ENCODE measurements at regions not wholly inside any gene's neighbourhood (a gene's known extent, or its start where the extent isn't known, plus 50 kb on each side); places are given as distances from the start of the nearest gene placed in this dataset.

GRCh38 chr9:109901201-109901600, 121.2 kb downstream of the PALM2AKAP2 start:
- peaks cover 3% of the 10 kb centered on the region for H3K27me3 ChIP-seq (ENCODE audit: control insufficient read depth, insufficient read depth, low read length)
- WGBS (ENCODE audit: insufficient coverage, low lambda C conversion rate): no CpG with 5 or more reads among the region's 3 CpGs
- no peaks in the 10 kb centered on the region for H3K9me3 ChIP-seq (ENCODE audit: control insufficient read depth, low read depth, low read length)
- no peak overlapping the region for H3K4me3 ChIP-seq (ENCODE audit: low read length)
- no peaks in the 10 kb centered on the region for H3K4me1 ChIP-seq (ENCODE audit: control insufficient read depth, insufficient read depth, low read length)
- DNase-seq: no peak
- no peak overlapping the region for H3K27ac ChIP-seq (ENCODE audit: low read length)
- H3K36me3 ChIP-seq (ENCODE audit: control insufficient read depth, insufficient read depth, low read length): no peaks in the 10 kb centered on the region

GRCh38 chr9:109903515-109904138, 123.6 kb downstream of the PALM2AKAP2 start:
- Histone ChIP-seq H3K36me3 (ENCODE audit: control insufficient read depth, insufficient read depth, low read length) (no peaks in the 10 kb centered on the region), H3K4me1 (ENCODE audit: control insufficient read depth, insufficient read depth, low read length) (peaks cover 8% of the 10 kb centered on the region), H3K4me3 (ENCODE audit: low read length) (no peak overlapping the region), H3K9me3 (ENCODE audit: control insufficient read depth, low read depth, low read length) (no peaks in the 10 kb centered on the region), H3K27me3 (ENCODE audit: control insufficient read depth, insufficient read depth, low read length) (peaks cover 3% of the 10 kb centered on the region), H3K27ac (ENCODE audit: low read length) (no peak overlapping the region)
- 0% methylated on average over 1 of the region's 2 CpGs for WGBS (ENCODE audit: insufficient coverage, low lambda C conversion rate)
- DNase-seq: peak; percentile 52 to 58

GRCh38 chr9:109904666-109905065, 124.7 kb downstream of the PALM2AKAP2 start:
- Histone ChIP-seq H3K36me3 (ENCODE audit: control insufficient read depth, insufficient read depth, low read length) (no peaks in the 10 kb centered on the region), H3K4me3 (ENCODE audit: low read length) (no peak overlapping the region), H3K4me1 (ENCODE audit: control insufficient read depth, insufficient read depth, low read length) (peaks cover 8% of the 10 kb centered on the region), H3K9me3 (ENCODE audit: control insufficient read depth, low read depth, low read length) (no peaks in the 10 kb centered on the region), H3K27ac (ENCODE audit: low read length) (no peak overlapping the region), H3K27me3 (ENCODE audit: control insufficient read depth, insufficient read depth, low read length) (no peaks in the 10 kb centered on the region)
- no peak for DNase-seq
- WGBS (ENCODE audit: insufficient coverage, low lambda C conversion rate): no CpG with 5 or more reads among the region's 5 CpGs

GRCh38 chr9:109905472-109905871, 125.5 kb downstream of the PALM2AKAP2 start:
- 93% methylated on average over 2 of the region's 9 CpGs for WGBS (ENCODE audit: insufficient coverage, low lambda C conversion rate)
- Histone ChIP-seq H3K4me1 (ENCODE audit: control insufficient read depth, insufficient read depth, low read length) (peaks cover 11% of the 10 kb centered on the region), H3K27me3 (ENCODE audit: control insufficient read depth, insufficient read depth, low read length) (no peaks in the 10 kb centered on the region), H3K9me3 (ENCODE audit: control insufficient read depth, low read depth, low read length) (no peaks in the 10 kb centered on the region), H3K4me3 (ENCODE audit: low read length) (no peak overlapping the region), H3K36me3 (ENCODE audit: control insufficient read depth, insufficient read depth, low read length) (no peaks in the 10 kb centered on the region), H3K27ac (ENCODE audit: low read length) (no peak overlapping the region)
- DNase-seq: no peak

GRCh38 chr9:109906766-109907382, 126.9 kb downstream of the PALM2AKAP2 start:
- no peaks in the 10 kb centered on the region for H3K9me3 ChIP-seq (ENCODE audit: control insufficient read depth, low read depth, low read length)
- no peaks in the 10 kb centered on the region for H3K36me3 ChIP-seq (ENCODE audit: control insufficient read depth, insufficient read depth, low read length)
- H3K4me1 ChIP-seq (ENCODE audit: control insufficient read depth, insufficient read depth, low read length): peaks cover 21% of the 10 kb centered on the region
- DNase-seq: no peak
- no peak overlapping the region for H3K27ac ChIP-seq (ENCODE audit: low read length)
- 100% methylated on average over 1 of the region's 2 CpGs for WGBS (ENCODE audit: insufficient coverage, low lambda C conversion rate)
- no peaks in the 10 kb centered on the region for H3K27me3 ChIP-seq (ENCODE audit: control insufficient read depth, insufficient read depth, low read length)
- no peak overlapping the region for H3K4me3 ChIP-seq (ENCODE audit: low read length)

- peaks cover 21% of the 10 kb centered on the region for H3K4me1 ChIP-seq (ENCODE audit: control insufficient read depth, insufficient read depth, low read length)
- H3K4me3 ChIP-seq (ENCODE audit: low read length): no peak overlapping the region
- H3K9me3 ChIP-seq (ENCODE audit: control insufficient read depth, low read depth, low read length): no peaks in the 10 kb centered on the region
- H3K27ac ChIP-seq (ENCODE audit: low read length): no peak overlapping the region
- DNase-seq: peak in 1 of 2 donors; percentile 46
- WGBS (ENCODE audit: insufficient coverage, low lambda C conversion rate): no CpG with 5 or more reads among the region's 5 CpGs
- no peaks in the 10 kb centered on the region for H3K36me3 ChIP-seq (ENCODE audit: control insufficient read depth, insufficient read depth, low read length)
- H3K27me3 ChIP-seq (ENCODE audit: control insufficient read depth, insufficient read depth, low read length): no peaks in the 10 kb centered on the region
These were observed 127.4 kb downstream of the PALM2AKAP2 start for GRCh38 chr9:109907400-109907799.

GRCh38 chr9:109907810-109908458, 127.9 kb downstream of the PALM2AKAP2 start:
- H3K9me3 ChIP-seq (ENCODE audit: control insufficient read depth, low read depth, low read length): no peaks in the 10 kb centered on the region
- H3K27me3 ChIP-seq (ENCODE audit: control insufficient read depth, insufficient read depth, low read length): no peaks in the 10 kb centered on the region
- no peak overlapping the region for H3K27ac ChIP-seq (ENCODE audit: low read length)
- H3K36me3 ChIP-seq (ENCODE audit: control insufficient read depth, insufficient read depth, low read length): no peaks in the 10 kb centered on the region
- WGBS (ENCODE audit: insufficient coverage, low lambda C conversion rate): no CpG with 5 or more reads among the region's 4 CpGs
- DNase-seq: peak in 1 of 2 donors; percentile 28
- H3K4me1 ChIP-seq (ENCODE audit: control insufficient read depth, insufficient read depth, low read length): peaks cover 21% of the 10 kb centered on the region
- H3K4me3 ChIP-seq (ENCODE audit: low read length): no peak overlapping the region

- DNase-seq: peak in 1 of 2 donors; percentile 36
- Histone ChIP-seq H3K27ac (ENCODE audit: low read length) (no peak overlapping the region), H3K36me3 (ENCODE audit: control insufficient read depth, insufficient read depth, low read length) (no peaks in the 10 kb centered on the region), H3K27me3 (ENCODE audit: control insufficient read depth, insufficient read depth, low read length) (no peaks in the 10 kb centered on the region), H3K4me1 (ENCODE audit: control insufficient read depth, insufficient read depth, low read length) (peaks cover 21% of the 10 kb centered on the region), H3K4me3 (ENCODE audit: low read length) (no peak overlapping the region), H3K9me3 (ENCODE audit: control insufficient read depth, low read depth, low read length) (no peaks in the 10 kb centered on the region)
- no CpG with 5 or more reads among the region's 12 CpGs for WGBS (ENCODE audit: insufficient coverage, low lambda C conversion rate)
These were observed 128.7 kb downstream of the PALM2AKAP2 start for GRCh38 chr9:109908459-109909390.

GRCh38 chr9:109910671-109911518, 130.9 kb downstream of the PALM2AKAP2 start:
- WGBS (ENCODE audit: insufficient coverage, low lambda C conversion rate): 92% methylated on average over 2 of the region's 5 CpGs
- DNase-seq: peak; percentile 54 to 83
- Histone ChIP-seq H3K27ac (ENCODE audit: low read length) (peak overlapping the region; percentile 61), H3K4me1 (ENCODE audit: control insufficient read depth, insufficient read depth, low read length) (peaks cover 21% of the 10 kb centered on the region), H3K9me3 (ENCODE audit: control insufficient read depth, low read depth, low read length) (no peaks in the 10 kb centered on the region), H3K4me3 (ENCODE audit: low read length) (no peak overlapping the region), H3K27me3 (ENCODE audit: control insufficient read depth, insufficient read depth, low read length) (no peaks in the 10 kb centered on the region), H3K36me3 (ENCODE audit: control insufficient read depth, insufficient read depth, low read length) (no peaks in the 10 kb centered on the region)

Data from large intestine (tissue), 3 donors.